ENCODE measurements at regions not wholly inside any gene's neighbourhood (a gene's known extent, or its start where the extent isn't known, plus 50 kb on each side); places are given as distances from the start of the nearest gene placed in this dataset.

DNA sequence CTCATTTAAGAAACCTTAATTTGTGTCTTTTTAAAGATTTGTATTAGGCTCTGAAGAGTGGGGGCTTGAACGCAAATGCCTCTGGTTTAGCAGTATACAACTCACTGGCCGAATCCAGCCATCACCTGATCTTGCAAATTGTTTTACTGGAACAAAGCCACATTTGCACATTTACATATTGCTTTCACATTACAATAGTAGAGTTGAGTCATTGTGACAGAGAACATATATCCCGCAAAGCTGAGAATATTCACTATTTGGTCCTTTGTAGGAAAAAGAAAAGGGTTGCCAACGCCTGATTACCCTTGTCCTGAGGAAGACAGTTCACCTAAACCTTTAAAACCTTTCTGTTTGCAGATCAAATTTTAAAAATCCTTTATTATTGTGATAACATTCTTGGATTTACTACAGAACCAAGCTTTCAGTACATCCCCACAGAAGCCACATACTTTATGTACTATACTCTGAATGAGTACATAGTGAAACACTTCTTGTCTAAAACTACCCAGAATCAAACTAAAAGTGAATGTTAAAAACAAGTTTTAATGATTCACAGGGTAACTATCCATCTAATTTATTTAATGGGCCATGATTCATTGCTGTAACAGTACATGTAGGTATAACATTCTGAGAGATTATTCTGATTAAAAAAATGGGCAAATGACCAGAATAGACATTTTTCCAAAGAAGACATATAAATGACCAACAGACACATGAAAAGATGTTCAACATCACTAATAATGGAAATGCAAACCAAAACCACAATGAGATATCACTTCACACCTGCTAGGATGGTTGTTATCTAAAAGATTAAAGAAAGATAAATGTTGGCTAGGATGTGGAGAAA lies 161.0 kb downstream of the SLC25A46 start:
- no peak for DNase-seq (ENCODE audit: low read depth)
- TF ChIP-seq MYC (IDR thresholded peaks at IDR 0.05; ENCODE audit: low read depth, low read length) (no peak), POLR2A (IDR thresholded peaks at IDR 0.05; ENCODE audit: extremely low read depth, insufficient read length) (no peak)
- TF ChIP-seq, protein P1, sequence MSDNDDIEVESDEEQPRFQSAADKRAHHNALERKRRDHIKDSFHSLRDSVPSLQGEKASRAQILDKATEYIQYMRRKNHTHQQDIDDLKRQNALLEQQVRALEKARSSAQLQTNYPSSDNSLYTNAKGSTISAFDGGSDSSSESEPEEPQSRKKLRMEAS (IDR thresholded peaks at IDR 0.05; ENCODE audit: low read depth, low read length) = no peak
- TF ChIP-seq, protein P2, sequence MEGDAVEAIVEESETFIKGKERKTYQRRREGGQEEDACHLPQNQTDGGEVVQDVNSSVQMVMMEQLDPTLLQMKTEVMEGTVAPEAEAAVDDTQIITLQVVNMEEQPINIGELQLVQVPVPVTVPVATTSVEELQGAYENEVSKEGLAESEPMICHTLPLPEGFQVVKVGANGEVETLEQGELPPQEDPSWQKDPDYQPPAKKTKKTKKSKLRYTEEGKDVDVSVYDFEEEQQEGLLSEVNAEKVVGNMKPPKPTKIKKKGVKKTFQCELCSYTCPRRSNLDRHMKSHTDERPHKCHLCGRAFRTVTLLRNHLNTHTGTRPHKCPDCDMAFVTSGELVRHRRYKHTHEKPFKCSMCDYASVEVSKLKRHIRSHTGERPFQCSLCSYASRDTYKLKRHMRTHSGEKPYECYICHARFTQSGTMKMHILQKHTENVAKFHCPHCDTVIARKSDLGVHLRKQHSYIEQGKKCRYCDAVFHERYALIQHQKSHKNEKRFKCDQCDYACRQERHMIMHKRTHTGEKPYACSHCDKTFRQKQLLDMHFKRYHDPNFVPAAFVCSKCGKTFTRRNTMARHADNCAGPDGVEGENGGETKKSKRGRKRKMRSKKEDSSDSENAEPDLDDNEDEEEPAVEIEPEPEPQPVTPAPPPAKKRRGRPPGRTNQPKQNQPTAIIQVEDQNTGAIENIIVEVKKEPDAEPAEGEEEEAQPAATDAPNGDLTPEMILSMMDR (IDR thresholded peaks at IDR 0.05; ENCODE audit: low read depth, low read length) = no peak
- H3K4me3 ChIP-seq (ENCODE audit: low read depth, low read length) = no peak overlapping the region

DNA sequence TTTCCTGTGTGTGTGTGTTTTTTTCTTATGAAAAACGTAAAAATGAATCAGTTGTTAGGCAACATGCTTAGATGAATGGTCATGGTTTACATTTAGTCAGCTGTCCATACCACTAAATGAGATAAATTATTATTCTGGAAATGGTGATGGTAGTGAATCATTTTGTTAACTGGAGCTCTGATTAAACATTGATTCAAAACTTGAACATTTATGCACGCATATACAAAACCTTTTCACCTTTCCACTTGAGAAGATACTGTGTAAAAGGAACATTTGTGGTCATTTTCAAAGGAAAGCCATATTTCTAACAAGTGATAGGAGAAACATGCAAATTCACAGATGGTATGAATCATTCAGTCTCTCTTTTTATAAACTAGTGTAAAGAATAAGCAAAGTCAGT lies 162.0 kb downstream of the SLC25A46 start:
- DNase-seq (ENCODE audit: low read depth) = no peak
- TF ChIP-seq, protein P1 (IDR thresholded peaks at IDR 0.05; ENCODE audit: low read depth, low read length) = no peak
- TF ChIP-seq, protein P2 (IDR thresholded peaks at IDR 0.05; ENCODE audit: low read depth, low read length) = no peak
- TF ChIP-seq POLR2A (IDR thresholded peaks at IDR 0.05; ENCODE audit: extremely low read depth, insufficient read length) (no peak), MYC (IDR thresholded peaks at IDR 0.05; ENCODE audit: low read depth, low read length) (no peak)
- H3K4me3 ChIP-seq (ENCODE audit: low read depth, low read length) = no peak overlapping the region

DNA sequence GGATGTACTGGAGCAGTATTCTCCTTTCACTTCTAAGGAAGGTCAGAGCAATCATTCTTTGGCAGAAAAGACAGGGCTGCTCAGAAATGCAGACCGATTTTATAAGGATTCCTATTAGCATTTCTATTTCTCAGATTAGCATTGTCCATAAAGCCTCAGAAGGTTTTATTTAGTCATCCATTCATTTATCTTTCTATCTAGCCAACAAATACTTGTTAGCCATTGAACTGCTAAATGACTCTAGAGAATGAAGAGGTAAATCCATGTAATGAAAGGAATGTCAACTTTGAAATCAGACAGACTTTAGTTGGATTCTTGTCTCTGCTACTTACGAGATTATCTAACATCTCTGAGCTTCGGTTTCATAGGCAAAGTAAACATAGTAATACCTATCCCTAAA lies 165.2 kb downstream of the SLC25A46 start:
- TF ChIP-seq, protein P1 (IDR thresholded peaks at IDR 0.05; ENCODE audit: low read depth, low read length) = no peak
- no peak for TF ChIP-seq POLR2A (IDR thresholded peaks at IDR 0.05; ENCODE audit: extremely low read depth, insufficient read length)
- TF ChIP-seq MYC (IDR thresholded peaks at IDR 0.05; ENCODE audit: low read depth, low read length) = no peak
- TF ChIP-seq, protein P2 (IDR thresholded peaks at IDR 0.05; ENCODE audit: low read depth, low read length) = no peak
- DNase-seq (ENCODE audit: low read depth) = no peak
- H3K4me3 ChIP-seq (ENCODE audit: low read depth, low read length) = no peak overlapping the region

DNA sequence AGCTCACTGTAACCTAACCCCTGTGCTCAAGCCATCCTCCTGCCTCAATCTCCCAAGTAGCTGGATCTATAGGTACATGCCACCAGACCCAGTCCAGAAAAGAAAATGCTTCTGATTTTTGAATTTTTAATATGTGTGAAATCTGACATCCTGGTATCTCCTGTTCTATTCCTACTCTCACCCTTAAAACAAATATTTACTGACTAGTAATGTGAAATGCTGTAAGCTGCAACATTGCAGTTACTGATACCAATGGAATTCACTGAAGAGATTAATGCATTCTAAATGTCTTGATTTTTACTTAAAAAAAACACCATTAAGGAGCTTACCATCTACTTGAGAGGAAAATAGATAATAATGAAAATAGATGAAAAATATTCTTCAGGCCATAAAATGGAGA lies 162.7 kb upstream of the TSLP start:
- no peak for TF ChIP-seq MYC (IDR thresholded peaks at IDR 0.05; ENCODE audit: low read depth, low read length)
- DNase-seq (ENCODE audit: low read depth) = no peak
- no peak overlapping the region for H3K4me3 ChIP-seq (ENCODE audit: low read depth, low read length)

DNA sequence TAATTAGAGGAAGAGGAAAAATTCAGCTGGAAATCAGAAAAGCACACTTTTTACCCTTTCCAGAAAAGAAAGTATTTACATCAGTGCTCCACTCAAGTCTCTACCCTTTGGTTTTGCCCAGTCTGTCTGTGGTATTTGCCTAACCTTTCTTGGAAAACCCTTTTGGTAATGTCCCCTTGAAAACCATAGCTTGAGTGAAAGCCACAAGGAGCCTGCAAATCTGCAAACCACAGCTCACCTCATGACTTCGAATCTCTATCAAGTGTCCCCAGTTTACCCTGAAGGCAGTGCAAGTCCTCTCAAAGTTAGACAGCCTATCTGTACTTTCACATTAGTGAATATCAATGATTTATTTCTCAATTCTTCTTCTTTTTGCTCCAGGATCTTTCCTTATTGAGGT lies 162.1 kb upstream of the TSLP start:
- TF ChIP-seq, protein P2 (IDR thresholded peaks at IDR 0.05; ENCODE audit: low read depth, low read length) = no peak
- TF ChIP-seq POLR2A (IDR thresholded peaks at IDR 0.05; ENCODE audit: extremely low read depth, insufficient read length) = no peak
- TF ChIP-seq, protein P1 (IDR thresholded peaks at IDR 0.05; ENCODE audit: low read depth, low read length) = no peak
- no peak for TF ChIP-seq MYC (IDR thresholded peaks at IDR 0.05; ENCODE audit: low read depth, low read length)
- DNase-seq (ENCODE audit: low read depth) = no peak

DNA sequence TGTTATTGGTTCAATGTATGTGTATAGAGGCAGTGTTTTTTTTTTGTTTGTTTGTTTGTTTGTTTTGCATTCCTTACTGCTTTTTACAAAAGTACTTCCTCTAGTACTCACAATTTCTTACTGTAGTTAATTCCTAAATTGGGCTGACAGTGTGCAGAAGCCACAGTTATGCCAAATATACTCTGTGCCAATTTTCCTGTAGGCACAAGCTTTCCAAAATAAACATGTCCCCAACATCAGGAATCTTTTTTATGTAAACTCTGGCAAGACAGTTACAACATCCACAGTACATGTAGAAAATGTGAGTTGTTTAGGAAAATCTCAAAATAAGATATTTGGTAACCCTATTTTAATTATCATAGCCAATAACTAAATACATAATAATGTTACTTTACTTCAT lies 161.6 kb upstream of the TSLP start:
- no peak overlapping the region for H3K4me3 ChIP-seq (ENCODE audit: low read depth, low read length)
- TF ChIP-seq, protein P1 (IDR thresholded peaks at IDR 0.05; ENCODE audit: low read depth, low read length) = no peak
- TF ChIP-seq, protein P2 (IDR thresholded peaks at IDR 0.05; ENCODE audit: low read depth, low read length) = no peak
- TF ChIP-seq POLR2A (IDR thresholded peaks at IDR 0.05; ENCODE audit: extremely low read depth, insufficient read length) (no peak), MYC (IDR thresholded peaks at IDR 0.05; ENCODE audit: low read depth, low read length) (no peak)
- no peak for DNase-seq (ENCODE audit: low read depth)

More for the DNA sequence above, 162.1 kb upstream of the TSLP start:
- H3K4me3 ChIP-seq (ENCODE audit: low read depth, low read length) = no peak overlapping the region

Measured in NB4 (cell line).